GM18907 (cell line): ENCODE measurements at regions not wholly inside any gene's neighbourhood (a gene's known extent, or its start where the extent isn't known, plus 50 kb on each side); places are given as distances from the start of the nearest gene placed in this dataset.
"Not testable (repeated sequence)": the region's sequence is repeated elsewhere in the genome, so short reads cannot be mapped to it uniquely, and the experiment has no call there.

Source experiments
- ATAC-seq: cut with Tn5 transposase; IDR thresholded peaks from one replicate; pipeline ENCODE4 v1.9.1; 2021; ENCODE audit warnings: mild to moderate bottlenecking, moderate library complexity; ENCODE audit not compliant: unreplicated experiment

GRCh38 chr16:86222547-86222946 lies 287.8 kb upstream of the FOXF1 start:
- ATAC-seq, result no peak

GRCh38 chr16:86222965-86223551 lies 287.3 kb upstream of the FOXF1 start:
- ATAC-seq, result no peak

- ATAC-seq, result no peak
Measured at GRCh38 chr16:86224126-86224525, 286.2 kb upstream of the FOXF1 start.

- ATAC-seq, result no peak
Measured at GRCh38 chr16:86224629-86225028, 285.7 kb upstream of the FOXF1 start.

GRCh38 chr16:86225905-86226371 lies 284.4 kb upstream of the FOXF1 start:
- no peak for ATAC-seq

- no peak for ATAC-seq
Measured at GRCh38 chr16:86227041-86227440, 283.3 kb upstream of the FOXF1 start.

- ATAC-seq, result no peak
Measured at GRCh38 chr16:86227801-86228200, 282.5 kb upstream of the FOXF1 start.

GRCh38 chr16:86228713-86229112 lies 281.6 kb upstream of the FOXF1 start:
- ATAC-seq, result no peak

GRCh38 chr16:86229283-86229682 lies 281.0 kb upstream of the FOXF1 start:
- ATAC-seq, result no peak

GRCh38 chr16:86229866-86230656 lies 280.3 kb upstream of the FOXF1 start:
- ATAC-seq, result no peak

GRCh38 chr16:86231321-86231995 lies 278.9 kb upstream of the FOXF1 start:
- no peak for ATAC-seq

- ATAC-seq, result no peak
Measured at GRCh38 chr16:86231996-86232350, 278.4 kb upstream of the FOXF1 start.

GRCh38 chr16:86232496-86232895 lies 277.8 kb upstream of the FOXF1 start:
- ATAC-seq, result no peak

GRCh38 chr16:86233506-86233905 lies 276.8 kb upstream of the FOXF1 start:
- ATAC-seq, result not testable (repeated sequence)

- ATAC-seq, result no peak
Measured at GRCh38 chr16:86239381-86239780, 270.9 kb upstream of the FOXF1 start.

- no peak for ATAC-seq
Measured at GRCh38 chr16:86240716-86241363, 269.5 kb upstream of the FOXF1 start.

GRCh38 chr16:86241681-86242080 lies 268.6 kb upstream of the FOXF1 start:
- no peak for ATAC-seq

- no peak for ATAC-seq
Measured at GRCh38 chr16:86242244-86243122, 267.8 kb upstream of the FOXF1 start.

- no peak for ATAC-seq
Measured at GRCh38 chr16:86243123-86243473, 267.2 kb upstream of the FOXF1 start.

GRCh38 chr16:86243571-86244154 lies 266.7 kb upstream of the FOXF1 start:
- ATAC-seq, result no peak
